ENCODE measurements at regions not wholly inside any gene's neighbourhood (a gene's known extent, or its start where the extent isn't known, plus 50 kb on each side); places are given as distances from the start of the nearest gene placed in this dataset.
"Not testable (repeated sequence)": the region's sequence is repeated elsewhere in the genome, so short reads cannot be mapped to it uniquely, and the experiment has no call there.

- no peak for DNase-seq
These were observed 193.2 kb downstream of the NDUFA10 start for GRCh38 chr2:239831861-239832489.

- DNase-seq = no peak
These were observed 194.0 kb downstream of the NDUFA10 start for GRCh38 chr2:239831001-239831731.

DNA sequence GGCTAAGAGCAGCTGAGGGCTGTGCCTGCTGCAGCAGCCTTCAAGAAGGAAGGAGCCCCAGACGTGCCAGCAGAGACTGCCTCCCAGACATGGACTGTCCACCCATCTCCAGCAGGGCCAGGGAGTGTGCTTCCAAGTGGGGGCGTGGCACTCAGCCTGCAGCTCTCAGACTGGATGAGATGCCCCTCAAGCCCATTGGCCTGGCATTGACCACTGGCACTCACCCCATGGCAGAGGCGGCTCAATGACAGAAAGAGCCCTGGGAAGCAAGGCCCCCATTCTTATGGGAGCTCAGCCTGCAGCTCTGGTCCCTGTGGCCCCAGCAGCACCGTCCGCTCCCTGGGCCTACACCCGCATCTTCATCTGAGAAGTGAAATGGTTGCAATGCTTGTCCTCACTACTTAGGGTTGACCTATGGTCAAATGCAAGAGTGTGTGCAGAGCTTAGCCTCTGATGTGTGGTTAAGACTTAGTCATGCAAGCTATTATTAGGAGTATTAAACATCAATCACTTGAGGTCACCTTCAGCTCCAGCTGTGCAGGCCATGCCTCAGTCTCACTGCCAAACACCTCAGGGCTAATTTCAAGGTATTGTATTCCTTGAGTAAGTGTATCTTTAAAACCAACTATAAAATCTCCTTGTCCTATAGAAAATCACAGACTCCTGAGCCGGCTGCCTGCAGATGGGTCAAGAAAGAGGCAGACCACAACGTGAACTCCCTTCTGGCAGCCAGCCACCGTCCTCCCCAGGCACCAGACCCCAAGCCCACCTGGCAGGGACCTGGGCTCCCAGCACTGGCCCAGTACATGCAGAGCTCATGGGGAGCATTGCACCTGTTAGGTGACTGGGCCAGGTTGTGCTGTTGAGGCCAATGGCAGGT lies 194.8 kb downstream of the NDUFA10 start:
- DNase-seq = no peak

GRCh38 chr2:239829326-239829725 lies 195.8 kb downstream of the NDUFA10 start:
- DNase-seq = no peak

DNA sequence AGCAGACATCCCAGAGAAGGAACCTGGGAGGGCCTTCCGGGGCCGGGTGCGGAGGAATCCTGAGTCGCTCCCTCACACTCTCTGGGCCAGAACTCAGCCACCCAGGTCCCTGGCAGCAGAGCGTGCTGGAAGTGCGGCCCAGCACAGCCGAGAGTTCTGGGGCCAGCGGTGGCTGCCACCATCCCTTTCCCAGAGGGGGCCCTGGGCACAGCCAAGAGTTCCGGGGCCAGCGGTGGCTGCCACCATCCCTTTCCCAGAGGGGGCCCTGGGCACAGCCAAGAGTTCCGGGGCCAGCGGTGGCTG lies 196.2 kb downstream of the NDUFA10 start:
- not testable (repeated sequence) for DNase-seq

DNA sequence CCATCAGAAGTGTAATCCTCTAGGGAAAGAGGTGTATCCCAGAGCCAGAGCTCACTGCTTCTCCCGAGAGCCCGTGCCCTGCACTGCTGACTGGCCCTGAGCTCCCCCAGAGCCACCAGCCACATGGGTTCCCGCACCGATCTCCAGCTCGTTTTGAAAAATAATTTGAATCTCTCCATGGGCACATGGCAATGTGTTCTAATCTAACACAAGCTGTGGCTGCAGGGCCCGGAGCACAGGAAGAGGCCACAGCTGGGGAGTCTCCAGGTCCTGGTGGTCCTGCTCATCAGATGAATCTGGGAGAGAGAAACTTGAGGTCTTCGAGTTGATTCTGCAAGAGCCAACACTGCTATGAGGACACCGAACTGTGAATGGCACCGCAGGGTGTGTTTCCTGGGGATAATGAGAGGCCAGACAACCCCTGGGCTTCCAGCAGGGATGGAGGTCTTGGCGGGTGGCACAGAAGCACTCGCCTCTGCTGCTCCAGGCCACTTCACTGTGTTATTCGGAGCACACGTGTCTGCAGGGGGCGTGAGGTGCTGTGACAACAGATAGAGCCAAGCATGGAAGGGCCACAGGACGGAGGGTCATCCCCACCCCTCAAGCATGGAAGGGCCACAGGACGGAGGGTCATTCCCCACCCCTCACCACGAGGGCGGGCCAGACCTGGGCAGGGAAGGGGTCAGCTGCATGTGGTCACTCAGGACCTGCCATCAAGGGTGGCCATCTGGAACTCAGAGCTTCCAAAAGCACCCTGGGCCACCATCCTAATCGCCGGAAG lies 196.8 kb downstream of the NDUFA10 start:
- DNase-seq = no peak

DNA sequence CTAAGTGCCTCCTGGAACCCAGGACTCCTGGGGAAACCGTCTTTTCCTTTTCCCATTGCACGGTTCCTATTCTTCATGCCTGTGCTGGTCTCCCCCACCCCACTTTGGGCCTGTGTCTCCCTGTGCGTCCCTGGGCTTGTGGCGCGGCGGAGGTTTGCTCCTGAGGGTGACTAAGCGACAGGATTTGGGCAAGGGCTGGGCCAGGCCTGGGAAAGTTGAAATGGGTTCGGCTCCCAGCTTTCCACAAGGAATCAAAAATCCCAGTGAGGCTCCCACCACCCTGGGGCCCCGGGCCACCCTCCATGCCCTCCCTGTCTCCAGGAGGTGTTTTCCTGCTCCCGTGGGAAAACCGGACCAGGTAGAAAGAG lies 197.6 kb downstream of the NDUFA10 start:
- no peak for DNase-seq

DNA sequence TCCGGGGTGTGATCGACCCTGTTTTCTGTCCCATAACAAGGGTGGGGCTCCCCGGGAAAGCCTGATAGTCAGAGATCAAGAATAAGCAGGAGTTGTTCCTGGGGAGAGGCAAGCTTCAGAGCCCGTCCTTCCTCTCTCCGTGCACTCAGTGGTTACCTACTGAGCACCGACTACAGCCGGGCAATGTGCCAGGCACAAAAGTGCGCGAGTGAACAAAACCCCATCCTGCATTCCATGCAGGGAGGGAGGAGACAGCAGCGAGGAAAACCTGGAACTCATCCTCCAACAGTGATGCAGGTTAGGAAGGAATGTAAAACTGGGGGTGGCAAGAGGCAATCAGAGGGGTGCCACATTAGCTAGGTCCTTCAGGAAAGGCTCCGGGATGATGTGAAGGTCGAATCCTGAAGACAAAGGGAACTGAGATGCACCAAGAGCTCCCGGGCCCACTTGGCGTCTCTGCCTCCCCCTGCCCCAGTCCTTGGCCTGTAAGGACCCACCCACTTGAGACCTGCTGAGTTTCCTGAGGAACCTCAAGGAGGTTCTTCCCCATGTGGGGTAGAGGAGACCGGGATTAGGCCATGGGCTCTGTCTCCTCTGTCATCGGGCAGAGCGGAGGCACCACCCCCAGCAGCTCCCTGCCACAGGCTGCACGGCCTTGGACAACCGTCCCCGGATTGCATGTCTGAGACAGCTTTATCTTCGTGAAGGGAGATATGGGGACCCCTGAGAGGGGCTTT lies 198.2 kb downstream of the NDUFA10 start:
- DNase-seq = no peak

DNA sequence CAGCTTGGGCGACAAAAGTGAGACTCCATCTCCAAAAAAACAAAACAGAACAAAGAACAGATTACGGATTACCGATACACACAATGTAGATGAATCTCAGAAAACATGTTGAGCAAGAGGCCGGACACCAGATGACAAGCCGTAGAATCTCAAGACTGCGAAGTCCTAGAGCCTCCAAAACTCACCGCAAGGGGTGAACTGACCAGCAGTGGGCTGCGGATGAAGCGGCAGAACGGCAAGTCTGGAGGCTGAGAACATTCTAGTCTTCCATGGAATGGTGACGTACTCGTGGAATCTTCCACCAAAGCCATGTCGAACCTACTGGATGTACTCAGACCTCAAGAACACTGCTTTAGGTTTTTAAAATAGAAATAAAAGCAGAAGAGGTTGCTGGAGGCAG lies 198.8 kb downstream of the NDUFA10 start:
- DNase-seq = no peak

DNA sequence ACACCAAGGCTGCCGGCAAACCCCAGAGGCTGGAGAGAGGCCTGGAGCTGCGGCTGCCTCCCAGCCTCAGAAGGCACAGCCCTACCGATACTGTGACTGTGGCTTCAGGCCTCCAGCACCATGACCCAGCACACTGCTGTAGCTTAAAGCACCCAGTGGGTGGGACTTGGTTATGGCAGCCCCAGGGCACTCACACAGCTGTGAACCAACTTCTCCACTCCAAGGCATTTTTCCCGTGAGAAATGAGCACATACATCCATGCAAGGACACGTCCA lies 199.5 kb downstream of the NDUFA10 start:
- no peak for DNase-seq

DNA sequence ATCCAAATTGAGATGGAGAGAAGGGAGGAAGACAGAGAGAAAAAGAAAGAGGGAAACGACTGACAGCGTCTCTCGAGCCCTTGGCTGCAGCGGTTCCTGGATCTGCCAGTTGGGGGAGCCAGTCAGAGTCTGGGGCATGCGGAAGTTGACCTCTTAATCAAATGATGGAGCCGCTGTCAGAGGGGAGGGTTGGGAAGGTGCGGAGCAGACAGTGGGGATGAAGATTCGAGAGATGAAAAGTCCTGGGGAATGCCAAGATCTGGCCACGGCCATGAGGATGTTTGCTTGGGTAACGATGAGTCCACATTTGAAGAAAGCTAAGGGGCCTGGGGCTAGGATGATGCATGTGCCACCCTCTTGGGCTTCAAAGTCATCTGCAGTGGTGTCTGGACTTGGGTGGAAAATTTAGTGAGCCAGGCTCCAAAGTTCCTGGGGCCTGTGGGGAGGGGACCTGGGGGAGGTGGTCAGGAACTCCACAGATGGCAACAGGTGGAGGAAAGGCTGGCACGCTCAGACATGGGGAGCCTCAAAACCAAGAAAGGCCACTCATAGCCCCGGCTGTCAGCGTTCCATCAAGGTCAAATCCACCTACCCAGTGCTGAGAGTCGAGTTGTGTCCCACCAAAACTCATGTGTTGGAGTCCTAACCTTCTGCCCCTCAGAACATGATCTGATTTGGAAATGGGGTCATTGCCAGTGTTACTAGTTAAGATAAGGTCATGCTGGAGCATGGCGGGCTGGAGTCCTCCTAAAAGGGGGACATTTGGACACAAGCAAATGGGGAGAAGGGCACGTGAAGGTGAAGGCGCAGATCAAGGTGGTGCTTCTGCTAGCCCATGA lies 200.1 kb downstream of the NDUFA10 start:
- DNase-seq = no peak

GRCh38 chr2:239824046-239824694 lies 201.0 kb downstream of the NDUFA10 start:
- peak; percentile 40 for DNase-seq

GRCh38 chr2:239822146-239822831 lies 202.9 kb downstream of the NDUFA10 start:
- DNase-seq = no peak

GRCh38 chr2:239821694-239822075 lies 203.5 kb downstream of the NDUFA10 start:
- no peak for DNase-seq

- DNase-seq = no peak
These were observed 204.1 kb downstream of the NDUFA10 start for GRCh38 chr2:239820836-239821693.

DNA sequence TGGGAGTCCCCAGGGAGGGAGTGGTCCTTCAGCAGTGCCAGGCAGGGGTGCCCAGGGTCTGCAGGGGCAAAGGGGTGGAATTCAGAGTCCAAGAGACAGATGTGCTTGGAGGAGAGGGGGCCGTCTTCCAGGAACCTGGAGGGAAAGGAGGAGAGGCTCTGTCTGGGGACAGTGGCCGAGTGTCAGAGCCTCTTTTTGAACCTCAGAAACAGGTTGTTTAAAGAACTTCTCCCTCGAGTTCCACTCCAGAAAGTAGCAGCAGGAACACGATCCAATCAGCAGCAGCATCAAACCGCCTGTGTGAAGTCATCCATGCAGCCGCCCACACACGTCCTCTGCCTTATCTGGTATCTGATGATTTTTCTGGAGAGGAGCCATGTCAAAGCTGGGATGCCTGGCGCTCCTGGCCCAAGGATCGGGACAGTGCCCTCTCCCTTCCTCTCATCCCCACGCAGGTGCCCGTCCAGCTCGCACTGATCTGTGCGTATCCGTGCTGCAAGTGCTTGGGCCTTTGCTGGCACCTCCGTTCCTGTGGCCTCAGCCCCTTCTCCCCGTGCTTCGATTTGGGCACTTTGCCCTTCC lies 205.1 kb downstream of the NDUFA10 start:
- DNase-seq = no peak

DNA sequence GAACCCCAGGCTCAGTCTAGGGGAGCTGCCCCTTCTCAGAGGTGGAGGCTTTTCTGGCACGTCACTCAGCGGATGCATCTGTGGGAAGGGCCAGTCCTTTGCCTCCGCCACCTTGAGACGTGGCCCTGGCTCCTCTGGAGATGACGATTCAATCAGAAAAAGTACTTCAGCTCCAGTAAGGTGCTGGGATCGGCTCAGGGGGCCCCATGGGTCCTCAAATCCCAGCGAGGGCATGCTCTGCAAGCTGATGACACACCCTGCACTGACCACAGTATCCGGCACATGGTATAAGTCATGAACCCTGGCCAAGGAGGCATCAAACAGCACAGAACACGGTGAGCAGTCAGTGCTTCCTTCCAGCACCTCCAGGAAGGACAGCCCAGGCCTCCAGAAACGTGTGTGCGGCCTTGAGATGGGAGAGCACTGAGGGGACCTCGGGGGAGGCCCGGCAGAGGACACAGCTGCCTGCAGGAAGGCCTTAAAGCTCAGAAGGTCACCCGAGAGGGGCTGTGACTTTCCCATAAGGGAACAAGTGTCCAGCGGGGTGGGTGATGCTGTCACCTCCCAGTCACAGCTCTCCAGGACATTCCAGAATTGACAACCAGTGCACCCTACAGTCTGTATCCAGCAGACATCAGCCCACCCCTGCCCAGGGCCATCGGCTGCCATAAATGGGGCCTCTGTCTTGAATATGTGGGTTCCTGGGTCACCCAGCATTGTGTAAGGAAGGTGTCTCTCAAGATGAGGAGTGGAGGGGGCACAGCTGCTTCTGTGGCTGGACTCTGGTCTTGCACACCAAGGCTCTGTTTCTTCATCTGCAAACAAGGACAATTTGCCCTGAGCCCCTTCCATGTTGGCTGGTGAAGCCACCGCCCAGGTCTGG lies 205.8 kb downstream of the NDUFA10 start:
- no peak for DNase-seq

GRCh38 chr2:239818531-239819011 lies 206.6 kb downstream of the NDUFA10 start:
- no peak for DNase-seq
